Lower leg skin (tissue), 4 donors: ENCODE measurements at regions not wholly inside any gene's neighbourhood (a gene's known extent, or its start where the extent isn't known, plus 50 kb on each side); places are given as distances from the start of the nearest gene placed in this dataset.
"Not testable (repeated sequence)": the region's sequence is repeated elsewhere in the genome, so short reads cannot be mapped to it uniquely, and the experiment has no call there.

Source experiments
- DNase-seq, 2 donors: peaks; one replicate each; pipeline ENCODE4 v3.0.0-alpha.2; 2019; ENCODE audit warnings: low spot score in 2 of 2
- H3K4me3 ChIP-seq: fragments of 200-600 bp; sonication (generic); 2 replicates; pipeline ENCODE4 v1.5.1; 2017; ENCODE audit warnings: mild to moderate bottlenecking, low read depth; ENCODE audit not compliant: poor library complexity, severe bottlenecking
- CTCF ChIP-seq, 3 donors: fragments of 450-650 bp; IDR thresholded peaks; one replicate each; pipeline ENCODE4 v1.5.1; 2016; ENCODE audit warnings: antibody characterized with exemption in 3 of 3, mild to moderate bottlenecking in 3 of 3, moderate library complexity in 2 of 3
- POLR2A ChIP-seq, 2 donors: fragments of 450-650 bp; IDR thresholded peaks; one replicate each; pipeline ENCODE4 v1.6.1; 2016 to 2017; ENCODE audit warnings: antibody characterized with exemption in 2 of 2, mild to moderate bottlenecking in 1 of 2, moderate library complexity in 1 of 2
- WGBS, 2 donors: methylation state at CpG; one replicate each; pipeline ENCODE4 v1.1.5; 2018; 5-methylcytosine and 5-hydroxymethylcytosine counted together
- intact Hi-C: fragments of 100-400 bp; cut with DNase I; formaldehyde crosslinking; loops from one replicate; pipeline ENCODE4 v1.15.0; 2023; ENCODE audit warnings: low total_unique reads

GRCh38 chr18:34320267-34320666, 95.6 kb upstream of the NOL4 start:
- H3K4me3 ChIP-seq: no peak overlapping the region
- DNase-seq: no peak
- WGBS, 2 donors: 82 to 92% methylated on average over 2 of the region's 2 CpGs
- no peak for TF ChIP-seq CTCF (IDR thresholded peaks at IDR 0.05)
- TF ChIP-seq POLR2A (IDR thresholded peaks at IDR 0.05): no peak
- intact Hi-C loops: no loop called here

GRCh38 chr18:34321066-34321465, 96.4 kb upstream of the NOL4 start:
- H3K4me3 ChIP-seq: no peak overlapping the region
- DNase-seq: no peak
- 72 to 78% methylated on average over 2 of the region's 2 CpGs for WGBS, 2 donors
- intact Hi-C loops: no loop called here
- no peak for TF ChIP-seq CTCF (IDR thresholded peaks at IDR 0.05)
- TF ChIP-seq POLR2A (IDR thresholded peaks at IDR 0.05): no peak

GRCh38 chr18:34322365-34323289, 97.9 kb upstream of the NOL4 start:
- intact Hi-C loops: no loop called here
- no peak overlapping the region for H3K4me3 ChIP-seq
- 23 to 29% methylated on average over 16 of the region's 16 CpGs for WGBS, 2 donors
- TF ChIP-seq POLR2A (IDR thresholded peaks at IDR 0.05) (no peak), CTCF (IDR thresholded peaks at IDR 0.05) (no peak)
- DNase-seq: no peak

GRCh38 chr18:34329840-34330239, 105.1 kb upstream of the NOL4 start:
- H3K4me3 ChIP-seq: no peak overlapping the region
- intact Hi-C loops: no loop called here
- TF ChIP-seq POLR2A (IDR thresholded peaks at IDR 0.05): no peak
- no peak for TF ChIP-seq CTCF (IDR thresholded peaks at IDR 0.05)
- WGBS, 2 donors: 27 to 54% methylated on average over 1 of the region's 1 CpG
- no peak for DNase-seq

GRCh38 chr18:34330308-34330707, 105.6 kb upstream of the NOL4 start:
- DNase-seq: no peak
- intact Hi-C loops: no loop called here
- WGBS, 2 donors: 41 to 43% methylated on average over 3 of the region's 3 CpGs
- TF ChIP-seq CTCF (IDR thresholded peaks at IDR 0.05) (no peak), POLR2A (IDR thresholded peaks at IDR 0.05) (no peak)
- H3K4me3 ChIP-seq: no peak overlapping the region

- DNase-seq, H3K4me3 ChIP-seq, intact Hi-C loops: not testable (repeated sequence)
- WGBS, 2 donors: 96 to 99% methylated on average over 12 of the region's 12 CpGs
These were observed 106.2 kb upstream of the NOL4 start for GRCh38 chr18:34330907-34331306.

- DNase-seq, intact Hi-C loops, H3K4me3 ChIP-seq: not testable (repeated sequence)
- WGBS, 2 donors: 81 to 88% methylated on average over 11 to 15 of the region's 15 CpGs
These were observed 106.6 kb upstream of the NOL4 start for GRCh38 chr18:34331343-34331742.
